HG03558 (cell line): ENCODE measurements at regions not wholly inside any gene's neighbourhood (a gene's known extent, or its start where the extent isn't known, plus 50 kb on each side); places are given as distances from the start of the nearest gene placed in this dataset.

Experiments used
- ATAC-seq: cut with Tn5 transposase; IDR thresholded peaks from one replicate; pipeline ENCODE4 v1.9.1; 2021; ENCODE audit warnings: moderate number of reproducible peaks; ENCODE audit not compliant: unreplicated experiment; ENCODE audit errors: extremely low read depth

- no peak for ATAC-seq
These were observed 112.4 kb upstream of the ATP1A1 start for GRCh38 chr1:116260621-116261020.

GRCh38 chr1:116261227-116261626, 111.8 kb upstream of the ATP1A1 start:
- no peak for ATAC-seq

GRCh38 chr1:116262207-116262994, 110.6 kb upstream of the ATP1A1 start:
- no peak for ATAC-seq

- no peak for ATAC-seq
These were observed 110.1 kb upstream of the ATP1A1 start for GRCh38 chr1:116262995-116263385.

GRCh38 chr1:116265931-116266863, 106.8 kb upstream of the ATP1A1 start:
- ATAC-seq = no peak

GRCh38 chr1:116266864-116267212, 106.2 kb upstream of the ATP1A1 start:
- no peak for ATAC-seq

- no peak for ATAC-seq
These were observed 104.8 kb upstream of the ATP1A1 start for GRCh38 chr1:116268211-116268610.

- ATAC-seq = no peak
These were observed 102.6 kb upstream of the ATP1A1 start for GRCh38 chr1:116270316-116271057.

- no peak for ATAC-seq
These were observed 99.8 kb upstream of the ATP1A1 start for GRCh38 chr1:116273042-116273783.

GRCh38 chr1:116276532-116276931, 96.5 kb upstream of the ATP1A1 start:
- no peak for ATAC-seq

GRCh38 chr1:116277840-116278540, 95.1 kb upstream of the ATP1A1 start:
- no peak for ATAC-seq

- ATAC-seq = no peak
These were observed 94.5 kb upstream of the ATP1A1 start for GRCh38 chr1:116278541-116278866.

GRCh38 chr1:116279715-116280114, 93.3 kb upstream of the ATP1A1 start:
- ATAC-seq = no peak

GRCh38 chr1:116284819-116285390, 88.1 kb upstream of the ATP1A1 start:
- no peak for ATAC-seq

- no peak for ATAC-seq
These were observed 86.5 kb upstream of the ATP1A1 start for GRCh38 chr1:116286541-116286971.

- no peak for ATAC-seq
These were observed 85.5 kb upstream of the ATP1A1 start for GRCh38 chr1:116287341-116288200.

GRCh38 chr1:116288201-116288598, 84.8 kb upstream of the ATP1A1 start:
- ATAC-seq = peak; percentile 59

- ATAC-seq = no peak
These were observed 83.9 kb upstream of the ATP1A1 start for GRCh38 chr1:116289193-116289592.
